Kidney (tissue), 13 donors: ENCODE measurements at regions not wholly inside any gene's neighbourhood (a gene's known extent, or its start where the extent isn't known, plus 50 kb on each side); places are given as distances from the start of the nearest gene placed in this dataset.

Experiments used
- DNase-seq, 5 donors: peaks; one replicate each; pipeline ENCODE4 v3.0.0-alpha.2; 2013 to 2020
- FAIRE-seq: peaks from 2 replicates; lab custom pipeline; 2012; peaks lifted over from hg19 to GRCh38; lab: Jason Lieb, UNC
- H3K27ac ChIP-seq, 2 donors: one replicate each; pipeline ENCODE4 v1.7.0; 2013; ENCODE audit warnings: low read depth in 2 of 2, low read length in 2 of 2, inconsistent platforms in 1 of 2
- H3K27me3 ChIP-seq: one replicate; pipeline ENCODE4 v1.7.1; 2013; ENCODE audit warnings: low read length, inconsistent platforms; ENCODE audit not compliant: control insufficient read depth, insufficient read depth
- H3K36me3 ChIP-seq, 3 donors: one replicate each; pipeline versions ENCODE4 v1.7.0 to v1.7.1; 2013; ENCODE audit warnings: low read length in 3 of 3, control low read depth in 1 of 3, inconsistent platforms in 1 of 3; ENCODE audit not compliant: insufficient read depth in 3 of 3, control insufficient read depth in 2 of 3
- H3K4me1 ChIP-seq, 3 donors: one replicate each; pipeline versions ENCODE4 v1.7.0 to v1.7.1; 2013; ENCODE audit warnings: low read length in 3 of 3, inconsistent platforms in 1 of 3, low read depth in 1 of 3; ENCODE audit not compliant: control insufficient read depth in 2 of 3, insufficient read depth in 2 of 3
- H3K4me3 ChIP-seq, 3 donors: one replicate each; pipeline versions ENCODE4 v1.7.0 to v1.8.1; 2013; ENCODE audit warnings: low read length in 3 of 3, control low read depth in 1 of 3, inconsistent platforms in 1 of 3
- H3K9ac ChIP-seq, 3 donors: one replicate each; pipeline versions ENCODE4 v1.7.0 to v1.7.1; 2013; ENCODE audit warnings: low read length in 3 of 3, control low read depth in 1 of 3, inconsistent platforms in 1 of 3
- H3K9me3 ChIP-seq, 3 donors: one replicate each; pipeline versions ENCODE4 v1.7.0 to v1.7.1; 2013; ENCODE audit warnings: low read length in 3 of 3, control low read depth in 1 of 3, inconsistent platforms in 1 of 3; ENCODE audit not compliant: control insufficient read depth in 2 of 3, insufficient read depth in 1 of 3
- intact Hi-C: fragments of 100-400 bp; cut with DNase I; formaldehyde crosslinking; loops from one replicate; pipeline ENCODE4 v1.11.1; 2022
- TF ChIP-seq, protein P1 (sequence below): IDR thresholded peaks from 3 replicates; pipeline ENCODE4 v1.5.1; 2012; ENCODE audit warnings: mild to moderate bottlenecking, moderate library complexity, borderline replicate concordance; ENCODE audit not compliant: insufficient read depth; ENCODE audit errors: extremely low read depth
- donor health status: control.
- donor health status: control.
- donor health status: control.
- donor health status: control.
- donor health status: control.
- donor health status: DM: yes; HTN: yes; CAD: no.
- donor health status: Normal renal cell carcinoma (clear cell type).

DNA sequence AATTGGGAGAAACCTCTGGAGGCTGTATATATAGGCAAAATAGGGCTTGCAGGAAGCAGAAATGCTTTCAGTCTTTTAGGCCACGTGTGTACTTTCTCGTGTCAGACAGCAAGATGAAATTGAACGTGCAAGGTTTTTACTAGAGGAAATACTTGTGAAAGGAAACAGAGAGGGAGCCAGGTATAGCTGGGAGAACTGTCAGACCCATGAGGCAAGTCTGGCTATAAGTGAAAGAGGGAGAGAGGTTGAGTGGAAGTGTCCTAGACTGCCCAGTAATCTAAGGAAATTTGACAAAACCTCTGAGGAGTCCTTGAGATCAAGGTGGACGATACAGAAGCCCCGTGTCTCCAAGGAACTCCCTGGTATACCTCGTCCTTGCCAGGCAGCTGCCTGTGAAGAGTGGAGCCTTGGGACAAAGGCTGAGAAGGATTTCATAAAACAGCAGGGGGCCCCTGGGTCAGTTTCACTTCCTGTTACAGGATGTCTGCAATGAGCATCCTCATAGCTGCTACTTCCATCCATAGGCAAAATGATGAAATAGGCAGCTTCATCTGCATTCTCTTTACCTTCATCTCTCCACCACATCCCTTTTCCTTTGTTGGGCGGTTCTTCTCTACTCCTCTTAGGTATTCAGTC lies 114.4 kb upstream of the MAP3K7 start:
- no peak for DNase-seq
- Histone ChIP-seq H3K27me3 (no peaks in the 10 kb centered on the region), H3K4me3 (no peak overlapping the region), H3K9me3 (no peaks in the 10 kb centered on the region), H3K4me1 (no peaks in the 10 kb centered on the region), H3K36me3 (no peaks in the 10 kb centered on the region), H3K27ac (no peak overlapping the region), H3K9ac (no peak overlapping the region)
- TF ChIP-seq, protein P1, sequence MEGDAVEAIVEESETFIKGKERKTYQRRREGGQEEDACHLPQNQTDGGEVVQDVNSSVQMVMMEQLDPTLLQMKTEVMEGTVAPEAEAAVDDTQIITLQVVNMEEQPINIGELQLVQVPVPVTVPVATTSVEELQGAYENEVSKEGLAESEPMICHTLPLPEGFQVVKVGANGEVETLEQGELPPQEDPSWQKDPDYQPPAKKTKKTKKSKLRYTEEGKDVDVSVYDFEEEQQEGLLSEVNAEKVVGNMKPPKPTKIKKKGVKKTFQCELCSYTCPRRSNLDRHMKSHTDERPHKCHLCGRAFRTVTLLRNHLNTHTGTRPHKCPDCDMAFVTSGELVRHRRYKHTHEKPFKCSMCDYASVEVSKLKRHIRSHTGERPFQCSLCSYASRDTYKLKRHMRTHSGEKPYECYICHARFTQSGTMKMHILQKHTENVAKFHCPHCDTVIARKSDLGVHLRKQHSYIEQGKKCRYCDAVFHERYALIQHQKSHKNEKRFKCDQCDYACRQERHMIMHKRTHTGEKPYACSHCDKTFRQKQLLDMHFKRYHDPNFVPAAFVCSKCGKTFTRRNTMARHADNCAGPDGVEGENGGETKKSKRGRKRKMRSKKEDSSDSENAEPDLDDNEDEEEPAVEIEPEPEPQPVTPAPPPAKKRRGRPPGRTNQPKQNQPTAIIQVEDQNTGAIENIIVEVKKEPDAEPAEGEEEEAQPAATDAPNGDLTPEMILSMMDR = no peak
- FAIRE-seq = no peak
- intact Hi-C loops = no loop called here

DNA sequence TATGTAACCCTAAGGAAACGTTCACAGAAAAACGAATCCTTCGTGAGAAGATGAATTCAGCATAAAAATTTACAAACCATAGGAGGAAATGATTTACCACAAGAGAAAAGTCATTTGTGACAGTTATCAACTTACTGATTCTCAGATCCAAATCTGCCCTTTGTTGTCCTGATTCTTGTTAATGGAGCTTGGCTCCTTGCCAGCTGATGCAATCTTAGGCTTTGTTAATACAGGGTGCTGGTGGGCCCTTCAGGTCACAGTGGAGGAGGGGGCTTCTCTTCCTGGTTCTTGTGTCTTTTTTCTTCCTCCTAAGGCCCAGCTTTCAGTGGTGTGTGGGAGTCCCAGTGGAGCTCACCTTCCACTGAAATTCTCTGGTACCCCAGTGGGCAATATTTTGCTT lies 108.4 kb upstream of the MAP3K7 start:
- no peaks in the 10 kb centered on the region for H3K4me1 ChIP-seq
- TF ChIP-seq, protein P1 = no peak

DNA sequence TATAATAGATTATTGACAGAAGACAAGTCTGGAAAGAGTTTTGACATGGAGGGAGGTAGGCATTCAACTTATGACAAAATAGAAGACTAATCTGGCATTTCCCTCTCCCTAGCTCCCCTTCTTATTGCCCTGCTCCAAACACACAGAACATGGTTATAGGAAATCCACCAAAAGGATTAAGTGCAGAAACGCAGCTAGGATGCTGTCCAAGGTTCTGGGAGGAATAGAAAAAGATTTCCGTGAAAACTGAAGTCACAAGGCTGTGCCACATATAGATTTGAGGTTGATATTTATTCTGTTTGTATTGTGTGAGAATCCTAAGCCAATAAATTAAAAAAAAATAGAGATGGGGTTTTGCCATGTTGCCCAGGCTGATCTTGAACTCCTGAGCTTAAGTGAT lies 107.9 kb upstream of the MAP3K7 start:
- H3K4me1 ChIP-seq = no peaks in the 10 kb centered on the region
- no peaks in the 10 kb centered on the region for H3K36me3 ChIP-seq
- H3K4me3 ChIP-seq = no peak overlapping the region
- TF ChIP-seq, protein P1 = no peak
- H3K9ac ChIP-seq = no peak overlapping the region
- FAIRE-seq (no peak), DNase-seq (no peak)
- no peaks in the 10 kb centered on the region for H3K9me3 ChIP-seq
- H3K27me3 ChIP-seq = no peaks in the 10 kb centered on the region
- intact Hi-C loops = no loop called here
- no peak overlapping the region for H3K27ac ChIP-seq

More for the DNA sequence above, 108.4 kb upstream of the MAP3K7 start:
- Histone ChIP-seq H3K27ac (no peak overlapping the region), H3K4me3 (no peak overlapping the region), H3K36me3 (no peaks in the 10 kb centered on the region), H3K9ac (no peak overlapping the region), H3K9me3 (no peaks in the 10 kb centered on the region), H3K27me3 (no peaks in the 10 kb centered on the region)
- intact Hi-C loops = no loop called here
- no peak for DNase-seq
- FAIRE-seq = no peak

DNA sequence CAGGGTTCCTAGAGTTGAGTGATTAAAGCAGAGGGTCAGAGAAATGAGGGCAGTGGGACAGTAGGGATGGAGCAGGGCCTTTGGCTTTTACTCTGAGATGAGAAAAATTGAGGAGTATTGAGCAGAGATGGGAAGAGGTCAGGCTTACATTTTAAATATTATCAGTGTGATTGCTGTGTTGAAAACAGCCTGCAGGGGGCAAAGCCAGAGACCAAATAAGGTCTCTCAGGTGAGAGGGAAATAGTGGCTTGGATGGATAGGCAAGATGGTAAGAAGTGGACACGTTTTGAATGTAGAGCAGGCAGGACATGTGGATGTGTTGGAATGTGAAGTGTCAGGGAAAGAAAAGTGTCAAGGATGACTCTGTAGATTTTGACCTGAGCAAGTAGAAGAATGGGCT lies 105.0 kb upstream of the MAP3K7 start:
- Histone ChIP-seq H3K9ac (no peak overlapping the region), H3K9me3 (no peaks in the 10 kb centered on the region), H3K27ac (no peak overlapping the region), H3K27me3 (no peaks in the 10 kb centered on the region), H3K4me1 (no peaks in the 10 kb centered on the region), H3K4me3 (no peak overlapping the region), H3K36me3 (no peaks in the 10 kb centered on the region)
- DNase-seq (no peak), FAIRE-seq (no peak)
- intact Hi-C loops = no loop called here
- TF ChIP-seq, protein P1 = no peak
